GM19468 (cell line): ENCODE measurements at regions not wholly inside any gene's neighbourhood (a gene's known extent, or its start where the extent isn't known, plus 50 kb on each side); places are given as distances from the start of the nearest gene placed in this dataset.

Experiments used
- ATAC-seq: cut with Tn5 transposase; IDR thresholded peaks from one replicate; pipeline ENCODE4 v1.9.1; 2021; ENCODE audit warnings: mild to moderate bottlenecking, moderate library complexity, moderate number of reproducible peaks; ENCODE audit not compliant: unreplicated experiment; ENCODE audit errors: extremely low read depth

- ATAC-seq, result no peak
These were observed 281.4 kb downstream of the SMOC2 start for GRCh38 chr6:168722397-168722796.

GRCh38 chr6:168721571-168721970 is 280.6 kb downstream of the SMOC2 start:
- ATAC-seq, result no peak

GRCh38 chr6:168719901-168720300 is 278.9 kb downstream of the SMOC2 start:
- ATAC-seq, result no peak

- ATAC-seq, result no peak
These were observed 278.0 kb downstream of the SMOC2 start for GRCh38 chr6:168718821-168719475.
